ENCODE measurements at regions not wholly inside any gene's neighbourhood (a gene's known extent, or its start where the extent isn't known, plus 50 kb on each side); places are given as distances from the start of the nearest gene placed in this dataset.

DNA sequence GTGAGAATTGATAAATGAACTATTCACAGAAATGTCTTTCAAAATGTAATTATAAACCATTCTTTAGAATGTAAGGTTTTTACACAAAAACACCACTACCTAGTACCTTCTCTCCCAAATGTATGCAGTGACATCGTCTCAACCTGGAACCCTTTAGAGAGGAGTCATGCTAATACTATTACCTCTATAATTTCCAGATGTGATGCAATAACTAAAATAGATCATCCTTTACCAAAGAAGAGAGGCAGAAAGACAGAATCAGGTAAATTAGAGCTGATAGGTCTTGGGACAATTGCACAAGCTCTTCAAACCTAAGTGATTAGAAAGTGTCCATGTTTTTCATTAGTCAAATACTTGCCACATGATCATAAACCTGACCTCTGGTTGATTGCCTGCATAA is 96.7 kb downstream of the HDGFL1 start:
- TF ChIP-seq, protein P1, sequence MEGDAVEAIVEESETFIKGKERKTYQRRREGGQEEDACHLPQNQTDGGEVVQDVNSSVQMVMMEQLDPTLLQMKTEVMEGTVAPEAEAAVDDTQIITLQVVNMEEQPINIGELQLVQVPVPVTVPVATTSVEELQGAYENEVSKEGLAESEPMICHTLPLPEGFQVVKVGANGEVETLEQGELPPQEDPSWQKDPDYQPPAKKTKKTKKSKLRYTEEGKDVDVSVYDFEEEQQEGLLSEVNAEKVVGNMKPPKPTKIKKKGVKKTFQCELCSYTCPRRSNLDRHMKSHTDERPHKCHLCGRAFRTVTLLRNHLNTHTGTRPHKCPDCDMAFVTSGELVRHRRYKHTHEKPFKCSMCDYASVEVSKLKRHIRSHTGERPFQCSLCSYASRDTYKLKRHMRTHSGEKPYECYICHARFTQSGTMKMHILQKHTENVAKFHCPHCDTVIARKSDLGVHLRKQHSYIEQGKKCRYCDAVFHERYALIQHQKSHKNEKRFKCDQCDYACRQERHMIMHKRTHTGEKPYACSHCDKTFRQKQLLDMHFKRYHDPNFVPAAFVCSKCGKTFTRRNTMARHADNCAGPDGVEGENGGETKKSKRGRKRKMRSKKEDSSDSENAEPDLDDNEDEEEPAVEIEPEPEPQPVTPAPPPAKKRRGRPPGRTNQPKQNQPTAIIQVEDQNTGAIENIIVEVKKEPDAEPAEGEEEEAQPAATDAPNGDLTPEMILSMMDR (IDR thresholded peaks at IDR 0.05): no peak
- TF ChIP-seq POLR2A (IDR thresholded peaks at IDR 0.05): no peak
